Panc1 (cell line): ENCODE measurements at regions not wholly inside any gene's neighbourhood (a gene's known extent, or its start where the extent isn't known, plus 50 kb on each side); places are given as distances from the start of the nearest gene placed in this dataset.

Experiments
- ATAC-seq: fragments of 200-7000 bp; cut with Tn5 transposase; 2 replicates; pipeline ENCODE4 v1.9.1; 2020; ENCODE audit warnings: mild to moderate bottlenecking, moderate library complexity
- BruUV-seq: library from RNA; stranded (reverse); fragments of 400-500 nt; replicated peaks from 2 replicates; lab custom pipeline; 2021; lab: Mats Ljungman, UMichigan
- CTCF ChIA-PET: fragments of 300-600 bp; sonication (Branson Sonifier 250); formaldehyde crosslinking; loops from one replicate; lab custom pipeline; 2022; ENCODE audit warnings: antibody characterized with exemption; lab: Charles Lee
- POLR2A ChIA-PET: fragments of 300-600 bp; sonication (Branson Sonifier 250); formaldehyde crosslinking; loops from one replicate; lab custom pipeline; 2022; ENCODE audit warnings: antibody characterized with exemption; lab: Charles Lee
- DNase-seq: peaks from one replicate; pipeline ENCODE4 v3.0.0-alpha.2; 2010; ENCODE audit warnings: low read depth, low spot score
- H3K27ac ChIP-seq: 2 replicates; pipeline ENCODE4 v1.5.1; 2011; ENCODE audit warnings: mild to moderate bottlenecking, low read length, inconsistent platforms
- H3K27me3 ChIP-seq: fragments of 200-500 bp; sonication (Bioruptor generic); 2 replicates; pipeline ENCODE4 v1.6.0; 2014; ENCODE audit warnings: low read length, inconsistent platforms; ENCODE audit not compliant: control insufficient read depth, insufficient read depth
- H3K36me3 ChIP-seq: fragments of 200-500 bp; sonication (Bioruptor generic); 2 replicates; pipeline ENCODE4 v1.5.1; 2014; ENCODE audit warnings: inconsistent platforms, mild to moderate bottlenecking, low read length, moderate library complexity; ENCODE audit not compliant: control insufficient read depth, insufficient read depth
- H3K4me1 ChIP-seq: 2 replicates; pipeline ENCODE4 v1.5.1; 2011; ENCODE audit warnings: inconsistent platforms, mild to moderate bottlenecking, low read length, moderate library complexity; ENCODE audit not compliant: control insufficient read depth, insufficient read depth
- H3K4me3 ChIP-seq, 2 experiments: 2 replicates each; pipeline ENCODE4 v1.5.1; 2011 to 2012; ENCODE audit warnings: low read depth in 2 of 2, low read length in 2 of 2, mild to moderate bottlenecking in 2 of 2, inconsistent platforms in 1 of 2, moderate library complexity in 1 of 2
- H3K9me3 ChIP-seq: fragments of 200-500 bp; sonication (Bioruptor generic); 2 replicates; pipeline ENCODE4 v1.5.1; 2014; ENCODE audit warnings: low read depth, mild to moderate bottlenecking, inconsistent platforms, low read length, moderate library complexity; ENCODE audit not compliant: control insufficient read depth, insufficient read depth
- CTCF ChIP-seq: fragments of 450-650 bp; IDR thresholded peaks from 2 replicates; pipeline ENCODE4 v1.5.1; 2017; ENCODE audit warnings: mild to moderate bottlenecking
- POLR2AphosphoS5 ChIP-seq: IDR thresholded peaks from 2 replicates; pipeline ENCODE4 v1.6.1; 2012; ENCODE audit warnings: mild to moderate bottlenecking, low read depth, low read length, moderate library complexity
- REST ChIP-seq, 2 experiments: IDR thresholded peaks; 2 replicates each; pipeline ENCODE4 v1.6.1; 2011 to 2012; ENCODE audit warnings: low read depth in 2 of 2, control low read depth in 1 of 2, low read length in 1 of 2, mild to moderate bottlenecking in 1 of 2, moderate library complexity in 1 of 2; ENCODE audit not compliant: insufficient read depth in 1 of 2
- SIN3A ChIP-seq: IDR thresholded peaks from 2 replicates; pipeline ENCODE4 v1.6.1; 2012; ENCODE audit warnings: low read depth, mild to moderate bottlenecking, low read length, moderate library complexity, borderline replicate concordance; ENCODE audit not compliant: insufficient read depth
- TCF7L2 ChIP-seq: IDR thresholded peaks from 2 replicates; pipeline ENCODE4 v1.6.1; 2011; ENCODE audit warnings: mild to moderate bottlenecking, low read depth, low read length, inconsistent platforms
- in situ Hi-C: cut with HindIII; loops from 2 replicates; pipeline ENCODE4 v1.10.0; 2016; ENCODE audit warnings: low sequenced_read_pairs, low pct_unique_long_range_greater_than_20kb
- intact Hi-C: fragments of 100-400 bp; cut with micrococcal nuclease; formaldehyde crosslinking; loops from one replicate; pipeline ENCODE4 v1.10.0; 2022; ENCODE audit not compliant: unreplicated experiment

GRCh38 chr13:65508338-65508737, 1721.8 kb downstream of the PCDH9 start:
- Histone ChIP-seq H3K9me3 (no peaks in the 10 kb centered on the region), H3K4me3 (no peak overlapping the region), H3K27ac (no peak overlapping the region; the same call in 1 of the 2 replicates), H3K36me3 (no peaks in the 10 kb centered on the region), H3K4me1 (no peaks in the 10 kb centered on the region), H3K27me3 (no peaks in the 10 kb centered on the region)
- no peak for ATAC-seq
- ChIA-PET POLR2A (no interaction called here), CTCF (no interaction called here)
- no peak for TF ChIP-seq POLR2AphosphoS5
- no peak for TF ChIP-seq CTCF
- no peak for TF ChIP-seq REST (IDR thresholded peaks at IDR 0.05; ENCODE audit: insufficient read depth in 1 of 2, low read depth in 2 of 2, low read length in 1 of 2)
- TF ChIP-seq TCF7L2, result no peak
- no TSS peak for BruUV-seq
- no peak for DNase-seq
- in situ Hi-C loops, result no loop called here
- intact Hi-C loops, result no loop called here

GRCh38 chr13:65505941-65506340, 1724.2 kb downstream of the PCDH9 start:
- DNase-seq (no peak), ATAC-seq (no peak)
- Histone ChIP-seq H3K36me3 (no peaks in the 10 kb centered on the region), H3K4me3 (no peak overlapping the region), H3K27me3 (no peaks in the 10 kb centered on the region), H3K9me3 (no peaks in the 10 kb centered on the region), H3K4me1 (no peaks in the 10 kb centered on the region), H3K27ac (no peak overlapping the region)
- ChIA-PET POLR2A (no interaction called here), CTCF (no interaction called here)
- intact Hi-C loops (no loop called here), in situ Hi-C loops (no loop called here)
- no TSS peak for BruUV-seq
- TF ChIP-seq SIN3A (no peak), CTCF (no peak), TCF7L2 (no peak), REST (IDR thresholded peaks at IDR 0.05; ENCODE audit: insufficient read depth in 1 of 2, low read depth in 2 of 2, low read length in 1 of 2) (no peak), POLR2AphosphoS5 (no peak)
